HCT116 (cell line): ENCODE measurements at regions not wholly inside any gene's neighbourhood (a gene's known extent, or its start where the extent isn't known, plus 50 kb on each side); places are given as distances from the start of the nearest gene placed in this dataset.

ENCODE experiments used
- ATAC-seq: fragments of 200-7000 bp; cut with Tn5 transposase; 2 replicates; pipeline ENCODE4 v1.9.1; 2020; ENCODE audit warnings: mild to moderate bottlenecking, moderate library complexity
- BruUV-seq: library from RNA; stranded (reverse); fragments of 400-500 nt; replicated peaks from 2 replicates; lab custom pipeline; 2021; lab: Mats Ljungman, UMichigan
- CTCF ChIA-PET: fragments of 300-600 bp; sonication (Branson Sonifier 250); formaldehyde crosslinking; loops from one replicate; lab custom pipeline; 2021; ENCODE audit warnings: antibody characterized with exemption; lab: Charles Lee
- POLR2A ChIA-PET: fragments of 300-600, 350-600 bp; sonication (Branson Sonifier 250); formaldehyde crosslinking; loops from one replicate; lab custom pipeline; 2021; ENCODE audit warnings: antibody characterized with exemption; lab: Charles Lee
- RAD21 ChIA-PET, 2 experiments: fragments of 300-600 bp; sonication (Branson Sonifier 250); formaldehyde crosslinking; loops; one replicate each; lab custom pipeline; 2023; ENCODE audit warnings: low total read pairs in 2 of 2; ENCODE audit not compliant: uncharacterized antibody in 2 of 2, unreplicated experiment in 2 of 2, low non-redundant PET in 1 of 2; lab: Charles Lee
- DNase-seq: peaks from one replicate; pipeline ENCODE4 v3.0.0-alpha.2; 2010; ENCODE audit warnings: low read depth, low spot score
- H2AFZ ChIP-seq: fragments of 200-600 bp; shearing (Covaris generic), sonication (generic); 2 replicates; pipeline ENCODE4 v1.6.1; 2017; ENCODE audit warnings: low read depth, mixed run types, mixed read lengths, antibody characterized with exemption, low read length; ENCODE audit not compliant: poor library complexity, severe bottlenecking
- H3K27ac ChIP-seq: 2 replicates; pipeline ENCODE4 v1.5.1; 2012; ENCODE audit warnings: low read depth, low read length
- H3K27me3 ChIP-seq: fragments of 200-600 bp; sonication (generic); 2 replicates; pipeline ENCODE4 v1.6.1; 2016; ENCODE audit warnings: mixed run types, low read length, mixed read lengths; ENCODE audit not compliant: insufficient read depth
- H3K36me3 ChIP-seq, 2 experiments: fragments of 200-500 bp in 1 of 2; fragments of 200-600 bp in 1 of 2; sonication (Bioruptor generic) in 1 of 2; sonication (generic) in 1 of 2; 2 replicates each; pipeline versions ENCODE4 v1.5.1 to v1.6.1; 2014 to 2016; ENCODE audit warnings: low read length in 2 of 2, inconsistent platforms in 1 of 2, mixed read lengths in 1 of 2, mixed run types in 1 of 2; ENCODE audit not compliant: insufficient read depth in 2 of 2, control insufficient read depth in 1 of 2
- H3K4me1 ChIP-seq, 2 experiments: fragments of 200-600 bp in 1 of 2; sonication (generic) in 1 of 2; 2 replicates each; pipeline versions ENCODE4 v1.5.1 to v1.6.1; 2012 to 2017; ENCODE audit warnings: low read length in 2 of 2, inconsistent platforms in 1 of 2, mild to moderate bottlenecking in 1 of 2, mixed read lengths in 1 of 2, mixed run types in 1 of 2, moderate library complexity in 1 of 2; ENCODE audit not compliant: insufficient read depth in 2 of 2, control insufficient read depth in 1 of 2
- H3K4me2 ChIP-seq: fragments of 200-600 bp; sonication (generic); 2 replicates; pipeline ENCODE4 v1.6.1; 2017; ENCODE audit warnings: mixed run types, low read length, mixed read lengths
- H3K4me3 ChIP-seq, 2 experiments: fragments of 200-600 bp in 1 of 2; sonication (generic) in 1 of 2; replicated peaks in 1 of 2; 2 replicates each; pipeline ENCODE4 v1.5.1; 2011 to 2016; ENCODE audit warnings: low read length in 2 of 2, control low read depth in 1 of 2, low read depth in 1 of 2, mild to moderate bottlenecking in 1 of 2, mixed read lengths in 1 of 2, mixed run types in 1 of 2
- H3K79me2 ChIP-seq: fragments of 200-600 bp; sonication (generic); 2 replicates; pipeline ENCODE4 v1.6.1; 2017; ENCODE audit warnings: mild to moderate bottlenecking, mixed run types, low read length, moderate library complexity, mixed read lengths; ENCODE audit not compliant: insufficient read depth
- H3K9ac ChIP-seq: fragments of 200-600 bp; sonication (generic); 2 replicates; pipeline ENCODE4 v1.6.1; 2016; ENCODE audit warnings: low read length, mixed read lengths
- H3K9me2 ChIP-seq: fragments of 200-600 bp; sonication (generic), shearing (Covaris generic); 2 replicates; pipeline ENCODE4 v1.6.1; 2017; ENCODE audit warnings: mixed run types, mild to moderate bottlenecking, moderate library complexity; ENCODE audit not compliant: insufficient read depth
- H3K9me3 ChIP-seq, 2 experiments: fragments of 200-500 bp in 1 of 2; fragments of 200-600 bp in 1 of 2; sonication (Bioruptor generic) in 1 of 2; sonication (generic) in 1 of 2; 2 replicates each; pipeline ENCODE4 v1.6.1; 2014 to 2017; ENCODE audit warnings: low read length in 2 of 2, mixed read lengths in 2 of 2, inconsistent platforms in 1 of 2, low read depth in 1 of 2, mild to moderate bottlenecking in 1 of 2, mixed run types in 1 of 2, moderate library complexity in 1 of 2; ENCODE audit not compliant: control insufficient read depth in 1 of 2, insufficient read depth in 1 of 2
- H4K20me1 ChIP-seq: fragments of 200-600 bp; sonication (generic), shearing (Covaris generic); 2 replicates; pipeline ENCODE4 v1.6.1; 2017; ENCODE audit warnings: mixed run types, mild to moderate bottlenecking, moderate library complexity; ENCODE audit not compliant: insufficient read depth
- CBX3 ChIP-seq: IDR thresholded peaks from 2 replicates; pipeline ENCODE4 v1.6.1; 2012; ENCODE audit warnings: low read depth
- CEBPB ChIP-seq: IDR thresholded peaks from 2 replicates; pipeline ENCODE4 v1.6.1; 2012; ENCODE audit warnings: low read depth
- CTCF ChIP-seq, 3 experiments: fragments of 200-600 bp in 1 of 3; sonication (generic) in 1 of 3; IDR thresholded peaks in 2 of 3; conservative IDR thresholded peaks in 1 of 3; 2 replicates each; pipeline ENCODE4 v1.5.1; 2012 to 2017; ENCODE audit warnings: low read depth in 2 of 3, low read length in 2 of 3, antibody characterized with exemption in 1 of 3, borderline replicate concordance in 1 of 3, control low read depth in 1 of 3, mild to moderate bottlenecking in 1 of 3, mixed read lengths in 1 of 3, mixed run types in 1 of 3, moderate library complexity in 1 of 3; ENCODE audit not compliant: insufficient read depth in 1 of 3
- EZH2phosphoT487 ChIP-seq: fragments of 200-600 bp; IDR thresholded peaks from 2 replicates; pipeline ENCODE4 v1.6.1; 2018; ENCODE audit warnings: antibody characterized with exemption, borderline replicate concordance
- POLR2AphosphoS5 ChIP-seq: IDR thresholded peaks from 2 replicates; pipeline ENCODE4 v1.6.1; 2011; ENCODE audit warnings: mild to moderate bottlenecking, low read depth, low read length, moderate library complexity
- RAD21 ChIP-seq: IDR thresholded peaks from 2 replicates; pipeline ENCODE4 v1.6.1; 2012; ENCODE audit warnings: low read depth, mild to moderate bottlenecking
- SIN3A ChIP-seq: IDR thresholded peaks from 2 replicates; pipeline ENCODE4 v1.6.1; 2012; ENCODE audit warnings: low read depth
- ZBTB33 ChIP-seq: IDR thresholded peaks from 2 replicates; pipeline ENCODE4 v1.6.1; 2011; ENCODE audit warnings: mild to moderate bottlenecking, low read length, moderate library complexity; ENCODE audit not compliant: insufficient replicate concordance; ENCODE audit errors: extremely low read depth
- ZFX ChIP-seq: fragments of 450-650 bp; IDR thresholded peaks from 2 replicates; pipeline ENCODE4 v1.6.1; 2017
- intact Hi-C: fragments of 100-400 bp; cut with micrococcal nuclease; formaldehyde crosslinking; loops from 2 replicates; pipeline ENCODE4 v1.10.0; 2022

GRCh38 chr6:8278562-8278961 is 156.8 kb downstream of the SLC35B3 start:
- Histone ChIP-seq H3K9ac (no peak overlapping the region), H3K4me1 (no peaks in the 10 kb centered on the region), H3K27ac (no peak overlapping the region), H3K27me3 (peaks cover 2% of the 10 kb centered on the region; the same call in 1 of the 2 replicates), H4K20me1 (no peaks in the 10 kb centered on the region), H2AFZ (no peak overlapping the region), H3K4me2 (no peak overlapping the region), H3K9me3 (no peaks in the 10 kb centered on the region), H3K9me2 (no peaks in the 10 kb centered on the region), H3K79me2 (no peaks in the 10 kb centered on the region), H3K36me3 (no peaks in the 10 kb centered on the region), H3K4me3 (no peak overlapping the region)
- POLR2A ChIA-PET = no interaction called here
- ATAC-seq (no peak), DNase-seq (no peak)
- RAD21 ChIA-PET = no interaction called here
- no TSS peak for BruUV-seq
- intact Hi-C loops = no loop called here
- CTCF ChIA-PET = no interaction called here
- TF ChIP-seq CBX3 (no peak), POLR2AphosphoS5 (no peak), EZH2phosphoT487 (no peak), CEBPB (no peak), ZFX (no peak), ZBTB33 (no peak), RAD21 (no peak), CTCF (IDR thresholded peaks at IDR 0.05 in 2 of 3, conservative IDR thresholded peaks at IDR 0.05 in 1 of 3; ENCODE audit: borderline replicate concordance in 1 of 3, insufficient read depth in 1 of 3, low read depth in 2 of 3, low read length in 2 of 3) (no peak), SIN3A (no peak)
